GM06990 (cell line): ENCODE measurements at regions not wholly inside any gene's neighbourhood (a gene's known extent, or its start where the extent isn't known, plus 50 kb on each side); places are given as distances from the start of the nearest gene placed in this dataset.

Experiments used
- DNase-seq: peaks from one replicate; pipeline ENCODE4 v3.0.0-alpha.2; 2011; ENCODE audit not compliant: insufficient read length; ENCODE audit errors: extremely low read depth
- H3K27me3 ChIP-seq: replicated peaks from 2 replicates; pipeline ENCODE4 v1.6.0; 2011; ENCODE audit warnings: low read length; ENCODE audit not compliant: control insufficient read depth, insufficient read depth
- H3K36me3 ChIP-seq: 2 replicates; pipeline ENCODE4 v1.5.1; 2011; ENCODE audit warnings: low read length; ENCODE audit not compliant: control insufficient read depth, insufficient read depth
- H3K4me3 ChIP-seq: replicated peaks from 2 replicates; pipeline ENCODE4 v1.5.1; 2011; ENCODE audit warnings: low read depth, mild to moderate bottlenecking, control low read depth, low read length
- TF ChIP-seq, protein P1 (sequence below): IDR thresholded peaks from 2 replicates; pipeline ENCODE4 v1.5.1; 2011; ENCODE audit warnings: low read length, control low read depth, mild to moderate bottlenecking, inconsistent platforms; ENCODE audit not compliant: insufficient read depth, poor library complexity, severe bottlenecking

DNA sequence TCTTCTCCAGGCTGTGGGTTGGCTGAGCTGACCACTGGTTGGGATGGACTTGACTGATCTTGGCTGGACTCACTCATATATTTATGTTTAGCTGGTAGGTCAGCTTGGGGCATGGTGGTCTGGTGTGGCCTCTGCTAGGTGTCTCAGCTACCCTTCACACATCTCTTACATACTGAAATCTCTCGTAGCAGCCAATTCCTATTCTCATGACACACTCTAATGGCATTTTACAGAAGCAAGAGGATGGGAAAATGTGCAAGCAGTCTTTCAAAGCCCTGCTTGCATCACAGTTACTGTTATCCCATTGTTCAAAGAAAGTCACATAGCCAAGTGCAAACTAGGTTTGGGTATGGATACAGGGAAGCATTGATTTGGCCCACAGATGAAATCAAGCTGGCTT lies 55.5 kb upstream of the PCDH18 start:
- H3K27me3 ChIP-seq = no peaks in the 10 kb centered on the region
- H3K4me3 ChIP-seq = no peak overlapping the region
- no peak for DNase-seq
- TF ChIP-seq, protein P1, sequence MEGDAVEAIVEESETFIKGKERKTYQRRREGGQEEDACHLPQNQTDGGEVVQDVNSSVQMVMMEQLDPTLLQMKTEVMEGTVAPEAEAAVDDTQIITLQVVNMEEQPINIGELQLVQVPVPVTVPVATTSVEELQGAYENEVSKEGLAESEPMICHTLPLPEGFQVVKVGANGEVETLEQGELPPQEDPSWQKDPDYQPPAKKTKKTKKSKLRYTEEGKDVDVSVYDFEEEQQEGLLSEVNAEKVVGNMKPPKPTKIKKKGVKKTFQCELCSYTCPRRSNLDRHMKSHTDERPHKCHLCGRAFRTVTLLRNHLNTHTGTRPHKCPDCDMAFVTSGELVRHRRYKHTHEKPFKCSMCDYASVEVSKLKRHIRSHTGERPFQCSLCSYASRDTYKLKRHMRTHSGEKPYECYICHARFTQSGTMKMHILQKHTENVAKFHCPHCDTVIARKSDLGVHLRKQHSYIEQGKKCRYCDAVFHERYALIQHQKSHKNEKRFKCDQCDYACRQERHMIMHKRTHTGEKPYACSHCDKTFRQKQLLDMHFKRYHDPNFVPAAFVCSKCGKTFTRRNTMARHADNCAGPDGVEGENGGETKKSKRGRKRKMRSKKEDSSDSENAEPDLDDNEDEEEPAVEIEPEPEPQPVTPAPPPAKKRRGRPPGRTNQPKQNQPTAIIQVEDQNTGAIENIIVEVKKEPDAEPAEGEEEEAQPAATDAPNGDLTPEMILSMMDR = no peak
- no peaks in the 10 kb centered on the region for H3K36me3 ChIP-seq

DNA sequence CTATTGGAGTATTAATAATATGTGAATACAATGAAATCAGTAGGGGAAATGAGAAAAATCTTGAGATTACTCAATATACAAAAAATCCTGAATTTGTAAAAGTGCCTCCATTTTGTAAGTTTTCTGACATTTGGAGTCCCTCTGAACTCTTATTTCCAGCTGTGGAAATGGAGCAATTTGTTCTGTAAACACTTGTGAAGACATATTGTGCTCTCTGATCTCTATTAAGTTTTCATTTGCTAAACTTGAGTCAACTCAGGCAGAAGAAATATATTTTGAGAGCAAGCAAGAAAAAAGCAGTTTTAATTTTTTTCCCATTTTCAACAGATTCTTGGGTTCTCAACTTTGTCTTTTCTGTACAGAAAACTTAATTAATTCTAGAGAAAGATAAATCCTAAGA lies 51.4 kb upstream of the PCDH18 start:
- TF ChIP-seq, protein P1 = no peak
- no peaks in the 10 kb centered on the region for H3K27me3 ChIP-seq
- DNase-seq = no peak
- no peaks in the 10 kb centered on the region for H3K36me3 ChIP-seq
- no peak overlapping the region for H3K4me3 ChIP-seq
